Left ventricle myocardium inferior (tissue), 1 donor: ENCODE measurements at regions not wholly inside any gene's neighbourhood (a gene's known extent, or its start where the extent isn't known, plus 50 kb on each side); places are given as distances from the start of the nearest gene placed in this dataset.

ENCODE experiments used
- DNase-seq: peaks from one replicate; pipeline ENCODE4 v3.0.0-alpha.2; 2020
- H3K27ac ChIP-seq: fragments of 200-600 bp; replicated peaks from 2 replicates; pipeline ENCODE4 v1.8.0; 2021
- H3K27me3 ChIP-seq: fragments of 200-600 bp; 2 replicates; pipeline ENCODE4 v1.8.0; 2021; ENCODE audit warnings: low read depth
- H3K36me3 ChIP-seq: fragments of 200-600 bp; 2 replicates; pipeline ENCODE4 v1.8.0; 2021
- H3K4me1 ChIP-seq: fragments of 200-600 bp; 2 replicates; pipeline ENCODE4 v1.8.0; 2021
- H3K4me3 ChIP-seq: fragments of 200-600 bp; 2 replicates; pipeline ENCODE4 v1.8.0; 2021; ENCODE audit warnings: mild to moderate bottlenecking, moderate library complexity
- H3K9me3 ChIP-seq: fragments of 200-600 bp; replicated peaks from 2 replicates; pipeline ENCODE4 v1.8.0; 2021
- intact Hi-C: fragments of 100-400 bp; cut with micrococcal nuclease; formaldehyde crosslinking; loops from one replicate; pipeline ENCODE4 v1.11.0; 2022
- TF ChIP-seq, protein P1 (sequence below): fragments of 200-600 bp; IDR thresholded peaks from 2 replicates; pipeline ENCODE4 v1.8.0; 2021; ENCODE audit warnings: antibody characterized with exemption, mild to moderate bottlenecking, borderline replicate concordance
- donor health status: DM: no; HTN: yes; CAD: no; lungs with severe emphysema.

DNA sequence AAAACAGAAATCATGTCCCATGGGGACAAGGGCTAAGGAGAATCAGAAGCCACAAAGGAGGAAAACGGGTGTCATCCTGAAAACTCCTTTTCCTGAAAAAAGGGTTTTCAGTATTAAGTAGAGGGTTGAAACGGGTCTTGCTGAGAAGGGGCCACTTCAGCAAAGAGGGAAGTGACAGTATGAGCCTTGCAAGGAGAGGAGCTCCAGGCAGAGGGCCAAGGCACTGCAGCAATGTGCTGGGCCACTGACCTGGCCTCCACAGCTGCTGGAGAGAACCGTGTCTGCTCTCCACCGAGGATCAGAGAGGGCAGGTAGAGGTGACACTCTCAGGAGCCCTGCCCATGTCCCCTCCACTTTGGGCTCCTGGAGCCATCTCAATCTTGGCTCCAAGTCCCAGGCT lies 103.3 kb downstream of the NCOR2 start:
- no peaks in the 10 kb centered on the region for H3K27me3 ChIP-seq
- H3K36me3 ChIP-seq = peaks cover 47% of the 10 kb centered on the region
- TF ChIP-seq, protein P1, sequence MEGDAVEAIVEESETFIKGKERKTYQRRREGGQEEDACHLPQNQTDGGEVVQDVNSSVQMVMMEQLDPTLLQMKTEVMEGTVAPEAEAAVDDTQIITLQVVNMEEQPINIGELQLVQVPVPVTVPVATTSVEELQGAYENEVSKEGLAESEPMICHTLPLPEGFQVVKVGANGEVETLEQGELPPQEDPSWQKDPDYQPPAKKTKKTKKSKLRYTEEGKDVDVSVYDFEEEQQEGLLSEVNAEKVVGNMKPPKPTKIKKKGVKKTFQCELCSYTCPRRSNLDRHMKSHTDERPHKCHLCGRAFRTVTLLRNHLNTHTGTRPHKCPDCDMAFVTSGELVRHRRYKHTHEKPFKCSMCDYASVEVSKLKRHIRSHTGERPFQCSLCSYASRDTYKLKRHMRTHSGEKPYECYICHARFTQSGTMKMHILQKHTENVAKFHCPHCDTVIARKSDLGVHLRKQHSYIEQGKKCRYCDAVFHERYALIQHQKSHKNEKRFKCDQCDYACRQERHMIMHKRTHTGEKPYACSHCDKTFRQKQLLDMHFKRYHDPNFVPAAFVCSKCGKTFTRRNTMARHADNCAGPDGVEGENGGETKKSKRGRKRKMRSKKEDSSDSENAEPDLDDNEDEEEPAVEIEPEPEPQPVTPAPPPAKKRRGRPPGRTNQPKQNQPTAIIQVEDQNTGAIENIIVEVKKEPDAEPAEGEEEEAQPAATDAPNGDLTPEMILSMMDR = no peak
- intact Hi-C loops = no loop called here
- peak overlapping the region; percentile 1 for H3K27ac ChIP-seq
- peak; percentile 48 for DNase-seq
- H3K4me1 ChIP-seq = peaks cover 26% of the 10 kb centered on the region
- peaks cover 6% of the 10 kb centered on the region for H3K9me3 ChIP-seq
- H3K4me3 ChIP-seq = no peak overlapping the region

- DNase-seq = no peak
- TF ChIP-seq, protein P1 = no peak
- Histone ChIP-seq H3K27me3 (no peaks in the 10 kb centered on the region), H3K9me3 (peaks cover 4% of the 10 kb centered on the region), H3K36me3 (peaks cover 47% of the 10 kb centered on the region), H3K4me1 (peaks cover 31% of the 10 kb centered on the region), H3K27ac (no peak overlapping the region), H3K4me3 (no peak overlapping the region)
- intact Hi-C loops = no loop called here
Measured at GRCh38 chr12:124463341-124463921, 104.0 kb downstream of the NCOR2 start.

DNA sequence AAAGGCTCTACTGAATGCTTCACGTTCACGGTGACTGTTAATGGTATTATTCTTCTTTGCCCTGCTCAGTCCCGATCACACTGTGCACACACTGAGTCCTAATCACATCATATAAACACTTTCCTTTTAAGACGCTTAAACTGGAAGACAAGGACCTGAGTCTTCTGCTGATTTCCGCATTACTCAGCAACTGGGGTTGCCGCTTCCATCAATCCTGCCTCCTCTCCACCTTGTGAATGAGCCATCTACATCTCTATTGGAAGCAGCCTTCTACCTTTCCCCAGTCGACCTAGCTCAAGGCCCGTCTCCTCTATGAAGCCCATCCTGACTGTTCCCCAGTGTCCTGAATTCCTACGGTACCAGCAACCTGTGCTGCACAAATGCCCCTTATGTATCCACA lies 104.7 kb downstream of the NCOR2 start:
- Histone ChIP-seq H3K4me1 (peaks cover 37% of the 10 kb centered on the region), H3K27ac (no peak overlapping the region), H3K4me3 (no peak overlapping the region), H3K27me3 (no peaks in the 10 kb centered on the region), H3K9me3 (peaks cover 4% of the 10 kb centered on the region), H3K36me3 (peaks cover 47% of the 10 kb centered on the region)
- TF ChIP-seq, protein P1 = no peak
- no peak for DNase-seq
- intact Hi-C loops = no loop called here

DNA sequence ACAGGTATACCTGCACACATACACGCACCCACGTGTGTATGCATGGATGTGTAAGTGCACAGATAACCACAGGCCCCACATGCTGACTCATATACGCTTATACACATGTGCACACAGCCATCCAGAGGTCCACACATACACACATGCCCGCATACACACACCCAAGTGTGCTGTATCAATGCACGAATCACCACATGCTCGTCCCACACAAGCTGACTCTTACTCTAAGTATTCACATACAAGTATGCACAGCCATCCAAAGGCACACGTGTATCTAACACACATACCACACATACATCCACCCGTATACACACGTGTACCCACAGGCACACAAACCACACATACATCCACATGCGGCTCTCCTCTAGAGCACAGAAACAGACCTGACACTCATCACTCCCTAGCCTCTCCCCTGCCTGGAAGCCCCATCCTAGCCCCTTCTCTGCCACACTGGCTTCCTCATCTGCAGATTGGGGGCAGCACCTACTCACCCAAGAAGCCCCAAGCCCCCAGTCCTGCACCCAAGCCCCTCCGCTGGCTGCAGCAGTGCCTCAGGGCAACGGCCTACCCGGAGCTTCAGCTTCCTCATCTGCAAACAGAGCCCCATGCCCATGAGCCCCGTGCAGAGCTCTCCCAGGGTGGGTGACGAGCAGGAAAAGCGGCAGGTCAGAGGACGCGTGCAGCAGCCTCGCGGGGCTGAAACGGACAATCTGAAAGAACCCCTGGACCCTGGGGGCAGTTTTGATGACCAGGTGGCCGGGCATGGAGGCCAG lies 105.4 kb downstream of the NCOR2 start:
- H3K4me1 ChIP-seq = peaks cover 45% of the 10 kb centered on the region
- H3K9me3 ChIP-seq = peaks cover 4% of the 10 kb centered on the region
- no peak overlapping the region for H3K4me3 ChIP-seq
- intact Hi-C loops = no loop called here
- H3K27me3 ChIP-seq = no peaks in the 10 kb centered on the region
- no peak overlapping the region for H3K27ac ChIP-seq
- TF ChIP-seq, protein P1 = no peak
- peaks cover 47% of the 10 kb centered on the region for H3K36me3 ChIP-seq
- no peak for DNase-seq

- peaks cover 52% of the 10 kb centered on the region for H3K36me3 ChIP-seq
- TF ChIP-seq, protein P1 = no peak
- no peak overlapping the region for H3K4me3 ChIP-seq
- intact Hi-C loops = no loop called here
- H3K4me1 ChIP-seq = peaks cover 47% of the 10 kb centered on the region
- H3K27ac ChIP-seq = no peak overlapping the region
- peaks cover 4% of the 10 kb centered on the region for H3K9me3 ChIP-seq
- no peaks in the 10 kb centered on the region for H3K27me3 ChIP-seq
- no peak for DNase-seq
Measured at GRCh38 chr12:124461241-124461673, 106.2 kb downstream of the NCOR2 start.
